HG02943 (cell line): ENCODE measurements at regions not wholly inside any gene's neighbourhood (a gene's known extent, or its start where the extent isn't known, plus 50 kb on each side); places are given as distances from the start of the nearest gene placed in this dataset.

ENCODE experiments used
- ATAC-seq: cut with Tn5 transposase; IDR thresholded peaks from one replicate; pipeline ENCODE4 v1.9.1; 2021; ENCODE audit warnings: mild to moderate bottlenecking, low read depth, moderate library complexity; ENCODE audit not compliant: unreplicated experiment

- ATAC-seq: no peak
Observed at GRCh38 chr12:47317175-47317915, 237.6 kb upstream of the AMIGO2 start.

GRCh38 chr12:47316609-47317049 is 236.9 kb upstream of the AMIGO2 start:
- no peak for ATAC-seq

- ATAC-seq: no peak
Observed at GRCh38 chr12:47314996-47315395, 235.2 kb upstream of the AMIGO2 start.

- ATAC-seq: peak; percentile 93
Observed at GRCh38 chr12:47312808-47313426, 233.2 kb upstream of the AMIGO2 start.

- no peak for ATAC-seq
Observed at GRCh38 chr12:47312147-47312546, 232.4 kb upstream of the AMIGO2 start.

DNA sequence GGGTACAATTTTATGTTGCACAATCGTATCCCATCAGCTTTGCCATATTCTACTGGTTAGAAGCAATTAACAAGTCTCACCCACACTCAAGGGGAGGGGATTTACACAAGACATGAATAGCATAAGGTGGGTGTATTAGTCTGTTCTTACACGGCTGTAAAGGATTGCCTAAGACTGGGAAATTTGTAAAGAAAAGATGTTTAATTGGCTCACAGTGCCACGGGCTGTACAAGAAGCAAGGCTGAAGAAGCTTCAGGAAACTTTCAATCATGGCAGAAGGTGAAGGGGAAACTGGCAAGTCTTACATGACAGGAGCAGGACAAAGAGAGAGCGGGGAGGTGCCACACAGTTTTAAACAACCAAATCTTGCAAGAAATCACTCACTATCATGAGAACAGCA is 231.8 kb upstream of the AMIGO2 start:
- no peak for ATAC-seq

DNA sequence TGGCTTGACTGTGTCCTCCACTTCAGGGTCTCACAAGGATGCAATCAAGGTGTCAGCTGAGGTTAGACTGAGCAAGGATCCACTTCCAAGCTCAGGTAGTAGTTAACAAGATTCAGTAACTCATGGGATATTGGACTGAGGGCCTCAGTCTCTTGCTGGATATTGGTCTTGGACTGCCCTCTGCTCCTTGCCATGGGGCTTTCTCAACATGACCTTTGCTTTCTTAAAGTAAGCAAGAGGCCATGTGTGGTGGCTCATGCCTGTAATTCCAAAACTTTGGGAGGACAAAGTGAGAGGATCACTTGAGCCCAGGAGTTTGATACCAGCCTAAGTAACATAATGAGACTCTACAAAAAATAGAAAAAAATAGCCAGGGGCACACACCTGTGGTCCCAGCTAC is 231.3 kb upstream of the AMIGO2 start:
- ATAC-seq: no peak

- no peak for ATAC-seq
Observed at GRCh38 chr12:47308672-47309071, 228.9 kb upstream of the AMIGO2 start.

GRCh38 chr12:47307680-47308399 is 228.1 kb upstream of the AMIGO2 start:
- ATAC-seq: peak; percentile 78

- peak; percentile 20 for ATAC-seq
Observed at GRCh38 chr12:47306773-47307679, 227.3 kb upstream of the AMIGO2 start.

- no peak for ATAC-seq
Observed at GRCh38 chr12:47306130-47306529, 226.4 kb upstream of the AMIGO2 start.

GRCh38 chr12:47305464-47305863 is 225.7 kb upstream of the AMIGO2 start:
- ATAC-seq: no peak

GRCh38 chr12:47303995-47304560 is 224.3 kb upstream of the AMIGO2 start:
- no peak for ATAC-seq

GRCh38 chr12:47303207-47303606 is 223.4 kb upstream of the AMIGO2 start:
- ATAC-seq: no peak

DNA sequence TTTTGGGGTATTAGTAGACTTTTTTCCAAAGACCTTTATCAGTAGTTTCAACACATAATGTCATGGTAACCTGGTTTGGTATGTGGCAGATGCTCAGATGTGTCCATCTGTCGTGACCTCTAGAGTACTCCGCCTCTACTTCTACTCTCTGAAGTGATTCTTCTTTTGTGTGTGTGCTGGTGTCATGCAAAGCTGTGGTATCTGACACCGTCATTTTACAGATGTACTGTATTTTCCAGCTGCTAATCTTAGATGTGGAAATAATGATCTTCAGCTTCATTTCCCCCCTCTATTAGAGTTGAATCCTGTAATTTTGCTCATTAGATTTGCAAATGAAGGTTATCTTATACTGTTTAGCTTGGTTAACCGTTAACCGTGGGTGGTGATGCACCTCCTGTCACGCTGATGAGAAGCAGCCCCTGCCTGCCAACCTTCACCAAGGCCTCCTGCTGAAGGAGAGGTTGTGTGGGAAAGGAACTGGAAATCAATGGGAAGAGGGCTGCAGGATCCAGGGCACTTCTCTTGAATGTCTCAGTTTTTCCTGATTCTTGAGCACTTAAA is 222.4 kb upstream of the AMIGO2 start:
- ATAC-seq: peak; percentile 79

DNA sequence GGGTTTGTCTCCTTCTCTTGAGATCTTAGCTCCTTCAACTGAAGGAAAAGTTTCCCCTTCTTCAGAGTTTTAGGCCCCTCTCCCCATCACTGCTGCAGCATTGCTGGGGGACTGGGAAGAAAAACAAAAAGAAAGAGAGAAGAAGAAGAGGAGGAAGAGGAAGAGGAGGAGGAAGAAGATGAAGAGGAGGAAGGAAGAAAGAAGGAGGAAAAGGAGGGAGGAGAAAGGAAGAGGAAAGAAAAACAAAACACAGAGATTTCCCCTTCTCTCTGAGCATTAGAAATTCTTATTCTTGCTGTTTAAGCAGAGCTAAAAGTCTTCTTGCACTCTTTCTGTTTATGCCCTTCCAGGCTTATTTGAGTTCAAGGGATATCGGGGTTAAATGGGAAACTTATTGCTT is 219.8 kb upstream of the AMIGO2 start:
- no peak for ATAC-seq

GRCh38 chr12:47297993-47298392 is 218.2 kb upstream of the AMIGO2 start:
- no peak for ATAC-seq

DNA sequence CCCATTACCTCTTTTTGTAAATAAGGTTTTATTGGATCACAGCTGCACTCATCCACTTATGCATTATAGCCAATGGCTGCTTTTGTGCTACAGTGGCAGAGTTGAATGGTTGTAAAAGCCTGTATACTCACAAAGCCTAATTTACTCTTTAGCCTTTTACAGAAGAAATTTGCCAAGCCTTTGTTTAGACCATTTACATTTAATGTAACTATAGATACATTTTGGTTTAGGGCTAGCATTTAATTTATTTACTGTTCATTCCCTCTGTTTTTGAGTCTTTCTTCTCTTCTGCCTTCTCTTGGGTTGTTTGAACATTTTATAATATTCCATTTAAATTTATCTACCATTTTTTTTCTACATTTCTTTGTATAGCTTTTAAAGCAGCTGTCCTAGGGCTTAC is 217.1 kb upstream of the AMIGO2 start:
- no peak for ATAC-seq

GRCh38 chr12:47293406-47293805 is 213.6 kb upstream of the AMIGO2 start:
- ATAC-seq: no peak

DNA sequence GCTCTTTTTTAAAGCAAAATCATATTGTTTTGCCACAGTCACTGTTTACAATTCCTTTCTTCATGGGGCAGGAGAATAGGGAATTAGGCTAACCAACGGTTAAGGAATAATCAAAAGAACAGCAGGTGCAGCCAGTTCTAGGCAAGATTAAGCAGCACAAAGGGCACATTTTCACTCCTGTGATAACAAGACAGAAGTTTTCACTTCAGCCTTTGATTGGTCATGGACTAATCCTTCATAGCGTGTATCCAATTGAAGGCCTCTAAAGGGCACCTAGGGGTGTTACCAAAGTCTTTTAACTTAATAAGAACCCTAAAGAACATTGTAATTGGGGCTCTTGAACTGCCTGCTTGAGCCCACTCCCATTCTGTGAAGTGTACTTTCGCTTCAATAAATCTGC is 206.9 kb upstream of the AMIGO2 start:
- ATAC-seq: no peak
